Natural killer cell (primary cell): ENCODE measurements at regions not wholly inside any gene's neighbourhood (a gene's known extent, or its start where the extent isn't known, plus 50 kb on each side); places are given as distances from the start of the nearest gene placed in this dataset.

Source experiments
- ATAC-seq, 3 donors: fragments of 150-1000 bp in 2 of 3; fragments of 200-7000 bp in 1 of 3; cut with Tn5 transposase; 1 replicate in 1 of 3; 2 replicates in 2 of 3; pipeline ENCODE4 v1.10.0; 2021; ENCODE audit warnings: mild to moderate bottlenecking in 2 of 3, moderate library complexity in 2 of 3
- DNase-seq, 2 donors: peaks; one replicate each; pipeline versions ENCODE4 v3.0.0 to v3.0.0-alpha.2; 2013 to 2021; ENCODE audit warnings: mixed read lengths in 1 of 2
- H3K27ac ChIP-seq: one replicate; pipeline ENCODE4 v1.5.1; 2013; ENCODE audit warnings: mild to moderate bottlenecking, low read length
- H3K27me3 ChIP-seq: one replicate; pipeline ENCODE4 v1.6.1; 2013; ENCODE audit warnings: low read length; ENCODE audit not compliant: control insufficient read depth, insufficient read depth
- H3K36me3 ChIP-seq: one replicate; pipeline ENCODE4 v1.6.1; 2013; ENCODE audit warnings: low read length; ENCODE audit not compliant: control insufficient read depth, insufficient read depth
- H3K4me1 ChIP-seq: one replicate; pipeline ENCODE4 v1.6.1; 2013; ENCODE audit warnings: low read length; ENCODE audit not compliant: control insufficient read depth, insufficient read depth
- H3K4me3 ChIP-seq: one replicate; pipeline ENCODE4 v1.5.1; 2013; ENCODE audit warnings: low read length
- H3K9me3 ChIP-seq: one replicate; pipeline ENCODE4 v1.6.1; 2013; ENCODE audit warnings: low read length; ENCODE audit not compliant: control insufficient read depth, insufficient read depth
- H3K27ac Mint-ChIP-seq, 2 donors: one replicate each; pipeline ENCODE4 v1.8.0; 2022; ENCODE audit warnings: mild to moderate bottlenecking in 2 of 2, mixed read lengths in 2 of 2, moderate library complexity in 1 of 2
- H3K27me3 Mint-ChIP-seq, 2 donors: one replicate each; pipeline ENCODE4 v1.8.0; 2022; ENCODE audit warnings: low read depth in 2 of 2, mixed read lengths in 2 of 2
- H3K36me3 Mint-ChIP-seq: one replicate; pipeline ENCODE4 v1.8.0; 2022; ENCODE audit warnings: mixed read lengths
- H3K4me1 Mint-ChIP-seq, 2 donors: one replicate each; pipeline ENCODE4 v1.8.0; 2022; ENCODE audit warnings: mixed read lengths in 2 of 2
- H3K4me3 Mint-ChIP-seq: one replicate; pipeline ENCODE4 v1.8.0; 2022; ENCODE audit warnings: mild to moderate bottlenecking, moderate library complexity, mixed read lengths
- H3K9me3 Mint-ChIP-seq, 2 donors: one replicate each; pipeline ENCODE4 v1.8.0; 2022; ENCODE audit warnings: mixed read lengths in 2 of 2
- WGBS: methylation state at CpG from one replicate; pipeline ENCODE4 v1.1.7; 2013; ENCODE audit warnings: missing lambda C conversion rate; ENCODE audit not compliant: insufficient coverage; 5-methylcytosine and 5-hydroxymethylcytosine counted together
- intact Hi-C: fragments of 100-400 bp; cut with micrococcal nuclease; formaldehyde crosslinking; loops from one replicate; pipeline ENCODE4 v1.14.2; 2022
- TF ChIP-seq, protein P1 (sequence below): fragments of 200-600 bp; IDR thresholded peaks from one replicate; pipeline ENCODE4 v1.8.0; 2022; ENCODE audit warnings: antibody characterized with exemption

DNA sequence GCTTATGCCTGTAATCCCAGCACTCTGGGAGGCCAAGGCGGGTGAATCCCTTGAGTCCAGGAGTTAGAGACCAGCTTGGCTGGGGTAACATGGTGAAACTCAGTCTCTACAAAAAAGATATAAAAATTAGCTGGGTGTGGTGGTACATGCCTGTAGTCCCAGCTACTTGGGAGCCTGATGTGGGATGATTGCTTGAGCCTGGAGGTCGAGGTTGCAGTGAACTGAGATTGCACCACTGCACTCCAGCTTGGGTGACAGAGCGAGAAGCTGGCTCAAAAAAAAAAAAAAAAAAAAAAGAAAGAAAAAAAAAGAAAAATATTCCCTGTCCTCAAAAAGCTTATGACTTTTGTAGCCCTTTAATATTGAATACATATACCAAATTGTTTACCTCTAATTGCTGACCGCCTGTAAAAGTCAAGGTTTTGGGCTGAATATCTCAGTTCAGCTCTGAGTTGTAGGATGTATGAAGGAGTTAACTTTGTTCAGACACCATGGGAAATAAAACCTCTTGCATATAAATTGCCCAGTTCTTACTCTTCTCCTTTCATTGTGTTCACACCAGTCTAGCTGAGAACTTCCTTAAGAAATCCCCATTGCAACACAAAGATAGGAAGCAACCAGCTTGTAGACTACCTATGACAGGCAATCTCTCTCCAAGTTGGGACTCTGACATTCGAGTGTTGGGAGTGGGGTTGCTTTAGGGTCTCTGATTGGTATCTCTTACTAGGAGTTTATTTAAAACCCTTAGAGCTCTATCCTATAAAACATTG is 97.6 kb upstream of the RASGRP1 start:
- H3K4me1 Mint-ChIP-seq, result peaks cover 32 to 34% of the 10 kb centered on the region in 2 donors
- DNase-seq (peak in 1 of 2 donors; percentile 36), ATAC-seq (peak in 1 of 3 donors; percentile 38)
- intact Hi-C loops, result no loop called here
- 100% methylated on average over 3 of the region's 5 CpGs for WGBS
- peaks cover 15% of the 10 kb centered on the region for H3K4me1 ChIP-seq
- no peaks in the 10 kb centered on the region for H3K27me3 ChIP-seq
- H3K9me3 ChIP-seq, result no peaks in the 10 kb centered on the region
- H3K27ac Mint-ChIP-seq, result peak overlapping the region; percentile 33 to 41
- H3K4me3 Mint-ChIP-seq, result no peak overlapping the region
- TF ChIP-seq, protein P1, sequence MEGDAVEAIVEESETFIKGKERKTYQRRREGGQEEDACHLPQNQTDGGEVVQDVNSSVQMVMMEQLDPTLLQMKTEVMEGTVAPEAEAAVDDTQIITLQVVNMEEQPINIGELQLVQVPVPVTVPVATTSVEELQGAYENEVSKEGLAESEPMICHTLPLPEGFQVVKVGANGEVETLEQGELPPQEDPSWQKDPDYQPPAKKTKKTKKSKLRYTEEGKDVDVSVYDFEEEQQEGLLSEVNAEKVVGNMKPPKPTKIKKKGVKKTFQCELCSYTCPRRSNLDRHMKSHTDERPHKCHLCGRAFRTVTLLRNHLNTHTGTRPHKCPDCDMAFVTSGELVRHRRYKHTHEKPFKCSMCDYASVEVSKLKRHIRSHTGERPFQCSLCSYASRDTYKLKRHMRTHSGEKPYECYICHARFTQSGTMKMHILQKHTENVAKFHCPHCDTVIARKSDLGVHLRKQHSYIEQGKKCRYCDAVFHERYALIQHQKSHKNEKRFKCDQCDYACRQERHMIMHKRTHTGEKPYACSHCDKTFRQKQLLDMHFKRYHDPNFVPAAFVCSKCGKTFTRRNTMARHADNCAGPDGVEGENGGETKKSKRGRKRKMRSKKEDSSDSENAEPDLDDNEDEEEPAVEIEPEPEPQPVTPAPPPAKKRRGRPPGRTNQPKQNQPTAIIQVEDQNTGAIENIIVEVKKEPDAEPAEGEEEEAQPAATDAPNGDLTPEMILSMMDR, result no peak
- no peaks in the 10 kb centered on the region for H3K36me3 Mint-ChIP-seq
- no peak overlapping the region for H3K27ac ChIP-seq
- H3K4me3 ChIP-seq, result no peak overlapping the region
- H3K36me3 ChIP-seq, result no peaks in the 10 kb centered on the region
- H3K27me3 Mint-ChIP-seq, result no peaks in the 10 kb centered on the region
- H3K9me3 Mint-ChIP-seq, result no peaks in the 10 kb centered on the region

GRCh38 chr15:38662805-38663204 is 98.2 kb upstream of the RASGRP1 start:
- Histone ChIP-seq H3K4me3 (no peak overlapping the region), H3K9me3 (no peaks in the 10 kb centered on the region), H3K27ac (no peak overlapping the region), H3K4me1 (peaks cover 18% of the 10 kb centered on the region), H3K36me3 (no peaks in the 10 kb centered on the region), H3K27me3 (no peaks in the 10 kb centered on the region)
- Mint-ChIP-seq H3K4me1 (peaks cover 38 to 40% of the 10 kb centered on the region in 2 donors), H3K27me3 (no peaks in the 10 kb centered on the region), H3K4me3 (no peak overlapping the region), H3K9me3 (no peaks in the 10 kb centered on the region), H3K36me3 (no peaks in the 10 kb centered on the region), H3K27ac (peak overlapping the region; percentile 33 to 41)
- intact Hi-C loops, result no loop called here
- 100% methylated on average over 1 of the region's 2 CpGs for WGBS
- TF ChIP-seq, protein P1, result no peak
- DNase-seq, result no peak
- no peak for ATAC-seq

- H3K4me1 Mint-ChIP-seq, result peaks cover 45% of the 10 kb centered on the region in 2 donors
- no peaks in the 10 kb centered on the region for H3K27me3 Mint-ChIP-seq
- WGBS, result 95% methylated on average over 3 of the region's 3 CpGs
- TF ChIP-seq, protein P1, result no peak
- H3K9me3 Mint-ChIP-seq, result peaks cover 0 to 2% of the 10 kb centered on the region in 2 donors
- Histone ChIP-seq H3K27ac (no peak overlapping the region), H3K4me1 (peaks cover 26% of the 10 kb centered on the region), H3K27me3 (no peaks in the 10 kb centered on the region), H3K36me3 (no peaks in the 10 kb centered on the region), H3K4me3 (no peak overlapping the region), H3K9me3 (no peaks in the 10 kb centered on the region)
- no peaks in the 10 kb centered on the region for H3K36me3 Mint-ChIP-seq
- peak in 1 of 2 donors; percentile 64 for DNase-seq
- no peak overlapping the region for H3K27ac Mint-ChIP-seq
- H3K4me3 Mint-ChIP-seq, result no peak overlapping the region
- intact Hi-C loops, result no loop called here
- ATAC-seq, result no peak
Measured at GRCh38 chr15:38665586-38666305, 101.1 kb upstream of the RASGRP1 start.
